Activated CD8-positive, alpha-beta T cell treated with anti-CD3 and anti-CD28 coated beads for 36 hours (primary cell): ENCODE measurements at regions not wholly inside any gene's neighbourhood (a gene's known extent, or its start where the extent isn't known, plus 50 kb on each side); places are given as distances from the start of the nearest gene placed in this dataset.

Experiments
- ATAC-seq: fragments of 200-7000 bp; cut with Tn5 transposase; one replicate; pipeline ENCODE4 v1.10.0; 2021; ENCODE audit warnings: mild to moderate bottlenecking, moderate library complexity
- CTCF ChIA-PET: fragments of 350-600 bp; sonication (Branson Sonifier 250); formaldehyde crosslinking; loops from one replicate; lab custom pipeline; 2021; ENCODE audit warnings: antibody characterized with exemption; lab: Charles Lee
- POLR2A ChIA-PET: fragments of 350-600 bp; sonication (Branson Sonifier 250); formaldehyde crosslinking; loops from one replicate; lab custom pipeline; 2021; ENCODE audit warnings: antibody characterized with exemption; lab: Charles Lee
- DNase-seq: peaks from one replicate; pipeline ENCODE4 v3.0.0-alpha.2; 2020
- H3K27ac Mint-ChIP-seq: one replicate; pipeline ENCODE4 v1.8.0; 2021; ENCODE audit warnings: mild to moderate bottlenecking, mixed read lengths
- H3K27me3 Mint-ChIP-seq: one replicate; pipeline ENCODE4 v1.8.0; 2021; ENCODE audit warnings: mixed read lengths
- H3K36me3 Mint-ChIP-seq: one replicate; pipeline ENCODE4 v1.8.0; 2021; ENCODE audit warnings: low read depth, mixed read lengths
- H3K4me1 Mint-ChIP-seq: one replicate; pipeline ENCODE4 v1.8.0; 2021; ENCODE audit warnings: low read depth, mixed read lengths
- H3K4me3 Mint-ChIP-seq: one replicate; pipeline ENCODE4 v1.8.0; 2021; ENCODE audit warnings: mild to moderate bottlenecking, moderate library complexity, mixed read lengths
- H3K9me3 Mint-ChIP-seq: one replicate; pipeline ENCODE4 v1.8.0; 2021; ENCODE audit warnings: mixed read lengths
- CTCF ChIP-seq: fragments of 200-600 bp; IDR thresholded peaks from one replicate; pipeline ENCODE4 v1.8.0; 2022; ENCODE audit warnings: antibody characterized with exemption, mild to moderate bottlenecking
- intact Hi-C: fragments of 100-400 bp; cut with micrococcal nuclease; formaldehyde crosslinking; loops from one replicate; pipeline ENCODE4 v1.10.0; 2022

- DNase-seq (no peak), ATAC-seq (no peak)
- no peak overlapping the region for H3K27ac Mint-ChIP-seq
- intact Hi-C loops: no loop called here
- no peaks in the 10 kb centered on the region for H3K36me3 Mint-ChIP-seq
- H3K4me3 Mint-ChIP-seq: no peak overlapping the region
- TF ChIP-seq CTCF: no peak
- H3K9me3 Mint-ChIP-seq: peaks cover 12% of the 10 kb centered on the region
- H3K4me1 Mint-ChIP-seq: no peaks in the 10 kb centered on the region
- ChIA-PET POLR2A (no interaction called here), CTCF (no interaction called here)
- H3K27me3 Mint-ChIP-seq: no peaks in the 10 kb centered on the region
Measured at GRCh38 chr11:25961539-25961938, 370.4 kb upstream of the ANO3 start.

DNA sequence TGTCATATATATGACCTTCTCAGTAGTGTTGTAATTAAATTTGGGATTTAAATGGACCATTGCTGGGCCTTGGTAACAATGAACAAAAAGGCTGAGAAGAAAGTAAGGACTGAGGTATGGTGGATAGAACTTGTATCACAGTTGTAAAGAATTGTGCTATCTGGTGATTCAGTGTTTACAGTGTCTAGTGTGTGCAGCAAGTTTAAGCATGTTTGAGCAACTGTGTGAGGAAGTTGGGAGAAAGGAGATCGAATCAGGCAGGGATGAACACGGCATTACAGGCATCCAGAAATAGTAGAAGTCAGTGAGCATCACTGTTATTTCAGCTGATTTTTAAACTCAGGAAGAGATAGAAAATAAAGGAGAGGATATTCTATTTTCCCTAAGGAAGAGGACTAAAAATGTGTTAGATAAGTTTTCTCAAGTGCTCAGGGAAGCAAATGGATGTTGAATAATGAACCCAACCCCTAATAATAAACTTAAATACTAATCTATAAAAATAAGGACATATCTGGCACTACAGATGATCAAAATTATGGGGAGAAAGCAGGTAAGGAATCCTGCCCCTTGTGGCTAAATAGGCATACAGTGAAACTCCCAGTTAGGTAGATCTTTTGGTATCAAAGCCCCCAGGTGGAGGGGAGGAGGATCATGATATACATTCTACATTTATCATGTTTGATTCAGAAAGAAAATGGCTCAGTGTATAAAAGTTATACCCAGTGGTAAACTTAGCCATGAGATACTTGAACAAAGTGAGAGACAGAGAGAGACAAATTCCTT is 361.0 kb upstream of the ANO3 start:
- DNase-seq (no peak), ATAC-seq (no peak)
- intact Hi-C loops: no loop called here
- H3K27ac Mint-ChIP-seq: no peak overlapping the region
- peaks cover 13% of the 10 kb centered on the region for H3K9me3 Mint-ChIP-seq
- H3K4me3 Mint-ChIP-seq: no peak overlapping the region
- H3K4me1 Mint-ChIP-seq: no peaks in the 10 kb centered on the region
- TF ChIP-seq CTCF: no peak
- ChIA-PET CTCF (no interaction called here), POLR2A (no interaction called here)
- H3K27me3 Mint-ChIP-seq: no peaks in the 10 kb centered on the region
- H3K36me3 Mint-ChIP-seq: no peaks in the 10 kb centered on the region

GRCh38 chr11:25980091-25980490 is 351.8 kb upstream of the ANO3 start:
- ChIA-PET CTCF (no interaction called here), POLR2A (no interaction called here)
- DNase-seq (no peak), ATAC-seq (no peak)
- H3K9me3 Mint-ChIP-seq: peaks cover 3% of the 10 kb centered on the region
- intact Hi-C loops: no loop called here
- no peak for TF ChIP-seq CTCF
- H3K4me3 Mint-ChIP-seq: no peak overlapping the region
- H3K27ac Mint-ChIP-seq: no peak overlapping the region
- no peaks in the 10 kb centered on the region for H3K27me3 Mint-ChIP-seq
- no peaks in the 10 kb centered on the region for H3K4me1 Mint-ChIP-seq
- H3K36me3 Mint-ChIP-seq: no peaks in the 10 kb centered on the region

DNA sequence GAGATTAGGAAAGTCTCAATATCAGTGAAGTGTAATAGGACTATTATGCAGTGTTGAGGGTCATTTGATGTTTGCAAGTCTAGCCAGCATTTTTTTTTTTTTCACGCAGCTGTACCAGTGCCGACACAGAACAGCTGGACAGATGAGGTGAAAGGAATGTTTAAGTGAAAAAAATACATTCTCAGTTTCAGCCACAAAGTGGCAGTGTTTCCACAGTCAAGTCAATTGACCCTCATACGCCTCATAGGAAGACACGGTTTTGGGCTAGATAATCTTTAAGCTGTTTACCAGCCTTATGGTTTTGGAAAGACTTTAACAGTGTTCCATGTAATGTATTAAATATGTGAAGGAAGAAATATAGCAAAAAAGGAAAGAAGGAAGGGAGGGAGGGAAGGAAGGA is 349.9 kb upstream of the ANO3 start:
- no peak overlapping the region for H3K27ac Mint-ChIP-seq
- H3K36me3 Mint-ChIP-seq: no peaks in the 10 kb centered on the region
- no peak for TF ChIP-seq CTCF
- H3K9me3 Mint-ChIP-seq: peaks cover 3% of the 10 kb centered on the region
- no peak for DNase-seq
- intact Hi-C loops: no loop called here
- ChIA-PET CTCF (interaction anchor here (0.9 kb wide), 1 partner anchor 24 kb away, joined by 3 read pairs; no protein-coding TSS in a partner anchor), POLR2A (no interaction called here)
- H3K27me3 Mint-ChIP-seq: no peaks in the 10 kb centered on the region
- no peaks in the 10 kb centered on the region for H3K4me1 Mint-ChIP-seq
- H3K4me3 Mint-ChIP-seq: no peak overlapping the region
- no peak for ATAC-seq

- no peak for DNase-seq
- CTCF ChIA-PET: no interaction called here
- Mint-ChIP-seq H3K4me3 (no peak overlapping the region), H3K9me3 (peaks cover 3% of the 10 kb centered on the region), H3K27me3 (no peaks in the 10 kb centered on the region), H3K4me1 (no peaks in the 10 kb centered on the region), H3K27ac (no peak overlapping the region), H3K36me3 (no peaks in the 10 kb centered on the region)
- ATAC-seq: no peak
- POLR2A ChIA-PET: no interaction called here
- intact Hi-C loops: no loop called here
- no peak for TF ChIP-seq CTCF
Measured at GRCh38 chr11:25983280-25983679, 348.6 kb upstream of the ANO3 start.
